MM.1S (cell line): ENCODE measurements at regions not wholly inside any gene's neighbourhood (a gene's known extent, or its start where the extent isn't known, plus 50 kb on each side); places are given as distances from the start of the nearest gene placed in this dataset.

Source experiments
- CTCF ChIP-seq: fragments of 300-600 bp; sonication (generic); IDR thresholded peaks from 2 replicates; pipeline ENCODE4 v1.5.1; 2016; ENCODE audit warnings: antibody characterized with exemption, low read length, mixed read lengths
- EZH2 ChIP-seq: fragments of 300-600 bp; sonication (generic); optimal IDR thresholded peaks from 2 replicates; pipeline ENCODE3; 2017; ENCODE audit warnings: low read depth, mild to moderate bottlenecking, antibody characterized with exemption, low read length, mixed read lengths
- EZH2phosphoT487 ChIP-seq: fragments of 300-600 bp; sonication (generic); IDR thresholded peaks from 2 replicates; pipeline ENCODE4 v1.6.1; 2018; ENCODE audit warnings: antibody characterized with exemption, low read length

GRCh38 chr2:237153181-237153580 lies 67.5 kb downstream of the COPS8 start:
- TF ChIP-seq CTCF (no peak), EZH2 (no peak), EZH2phosphoT487 (no peak)
